GM19324 (cell line): ENCODE measurements at regions not wholly inside any gene's neighbourhood (a gene's known extent, or its start where the extent isn't known, plus 50 kb on each side); places are given as distances from the start of the nearest gene placed in this dataset.
"Not testable (repeated sequence)": the region's sequence is repeated elsewhere in the genome, so short reads cannot be mapped to it uniquely, and the experiment has no call there.

Experiments
- ATAC-seq: cut with Tn5 transposase; IDR thresholded peaks from one replicate; pipeline ENCODE4 v1.9.1; 2021; ENCODE audit warnings: mild to moderate bottlenecking, moderate library complexity; ENCODE audit not compliant: unreplicated experiment, low FRiP score

- no peak for ATAC-seq
These were observed 119.7 kb downstream of the CETN3 start for GRCh38 chr5:90289837-90290236.

DNA sequence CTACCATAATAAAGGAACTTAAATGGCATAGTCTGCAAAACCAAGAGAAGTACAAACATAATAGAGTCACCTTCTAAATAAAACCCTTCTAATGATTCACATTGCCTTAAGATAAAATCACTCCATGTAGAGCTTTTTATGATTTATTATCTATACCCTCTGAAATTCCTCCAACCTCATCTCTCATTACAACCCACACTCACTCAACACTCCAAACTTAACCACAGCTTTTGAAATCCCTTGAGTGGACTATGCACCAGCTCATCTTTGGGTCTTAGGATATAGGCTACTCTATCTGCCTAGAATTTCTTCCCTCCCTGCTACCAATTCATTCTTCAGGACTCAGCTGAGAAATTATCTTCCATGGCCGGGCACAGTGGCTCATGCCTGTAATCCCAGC is 122.5 kb downstream of the CETN3 start:
- no peak for ATAC-seq

GRCh38 chr5:90285581-90285980 is 124.0 kb downstream of the CETN3 start:
- ATAC-seq, result no peak

- ATAC-seq, result no peak
These were observed 125.2 kb downstream of the CETN3 start for GRCh38 chr5:90284375-90284774.

GRCh38 chr5:90279091-90279490 is 130.5 kb downstream of the CETN3 start:
- no peak for ATAC-seq

DNA sequence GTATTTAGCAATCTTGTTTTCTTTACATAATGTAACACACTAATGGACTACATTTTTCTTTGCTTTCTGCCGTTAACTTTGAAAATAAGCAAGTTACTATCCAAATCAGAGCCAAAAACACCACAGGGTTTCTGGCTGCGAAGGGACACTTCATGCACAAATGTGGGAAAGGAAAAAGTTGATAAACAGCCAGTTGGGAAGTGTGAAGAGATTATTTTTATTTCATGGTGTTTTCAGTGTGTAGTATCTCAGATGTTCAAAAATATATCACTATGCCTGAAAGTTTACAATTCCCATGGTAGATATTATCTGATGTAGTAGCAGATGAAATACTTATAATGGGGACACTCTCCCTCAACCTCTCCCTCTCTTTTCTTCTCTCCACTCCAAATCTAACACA is 135.3 kb downstream of the CETN3 start:
- no peak for ATAC-seq

DNA sequence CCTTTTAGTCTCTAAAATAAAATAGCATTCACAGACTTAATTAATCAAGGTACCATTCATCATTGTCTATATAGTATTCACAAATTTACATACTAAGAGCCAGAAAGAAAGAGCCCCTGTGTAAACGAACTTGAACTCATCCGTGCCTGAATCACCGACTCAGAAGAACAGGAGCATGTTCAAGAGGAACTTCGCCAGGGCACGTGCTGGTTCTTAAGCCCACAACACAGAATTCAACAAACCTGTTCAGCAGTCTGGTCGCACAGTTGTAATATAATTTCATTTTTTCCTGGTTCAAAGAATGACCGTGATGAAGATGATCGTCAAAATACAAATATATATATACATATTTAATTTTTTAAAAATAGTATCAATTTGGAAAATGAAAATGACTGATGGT is 141.9 kb downstream of the CETN3 start:
- no peak for ATAC-seq

- ATAC-seq, result no peak
These were observed 144.1 kb downstream of the CETN3 start for GRCh38 chr5:90265545-90265857.

DNA sequence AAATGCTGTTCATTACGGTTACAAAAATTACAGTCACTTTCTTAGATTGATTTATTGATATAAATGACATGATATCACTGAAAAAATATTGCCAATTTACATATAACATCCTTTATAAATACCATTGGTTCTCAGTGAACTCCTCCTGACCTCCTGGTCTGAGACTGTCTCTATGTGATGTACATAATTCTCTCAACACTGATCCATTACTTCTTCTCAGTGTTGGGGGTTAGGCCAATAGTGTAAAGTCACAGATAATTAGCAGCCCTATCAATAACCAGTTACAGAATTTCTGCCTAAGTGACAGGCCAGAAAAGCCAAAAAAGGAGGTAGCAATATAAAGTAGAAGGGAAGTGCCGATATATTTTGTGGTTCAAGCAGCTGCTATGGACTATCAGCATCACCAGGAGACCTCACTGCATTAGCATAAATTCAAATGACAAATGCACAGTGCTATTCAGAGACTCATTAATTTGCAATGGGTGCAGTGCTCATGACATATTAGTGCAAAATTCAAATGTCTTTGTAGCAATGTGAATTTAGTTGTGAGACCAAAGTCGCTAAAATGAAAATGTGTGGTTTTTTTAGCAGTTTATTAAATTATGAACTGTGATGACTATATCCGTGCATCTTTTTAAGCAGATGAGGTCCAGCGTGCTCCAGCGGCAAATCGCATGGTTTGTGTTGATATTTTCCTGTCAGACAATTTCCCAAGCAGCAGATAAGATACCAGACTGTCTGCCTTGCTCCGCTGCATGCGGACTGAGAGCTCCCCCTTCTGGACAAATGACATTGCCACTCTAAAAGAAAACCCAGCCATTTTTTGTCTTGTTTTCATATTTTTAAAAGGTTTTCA is 144.6 kb downstream of the CETN3 start:
- ATAC-seq, result no peak

GRCh38 chr5:90263102-90263820 is 146.3 kb downstream of the CETN3 start:
- no peak for ATAC-seq

- no peak for ATAC-seq
These were observed 158.1 kb downstream of the CETN3 start for GRCh38 chr5:90251447-90251846.

- no peak for ATAC-seq
These were observed 160.9 kb downstream of the CETN3 start for GRCh38 chr5:90248640-90249039.

GRCh38 chr5:90243848-90244247 is 165.7 kb downstream of the CETN3 start:
- not testable (repeated sequence) for ATAC-seq

- ATAC-seq, result no peak
These were observed 176.1 kb downstream of the CETN3 start for GRCh38 chr5:90233476-90233875.

DNA sequence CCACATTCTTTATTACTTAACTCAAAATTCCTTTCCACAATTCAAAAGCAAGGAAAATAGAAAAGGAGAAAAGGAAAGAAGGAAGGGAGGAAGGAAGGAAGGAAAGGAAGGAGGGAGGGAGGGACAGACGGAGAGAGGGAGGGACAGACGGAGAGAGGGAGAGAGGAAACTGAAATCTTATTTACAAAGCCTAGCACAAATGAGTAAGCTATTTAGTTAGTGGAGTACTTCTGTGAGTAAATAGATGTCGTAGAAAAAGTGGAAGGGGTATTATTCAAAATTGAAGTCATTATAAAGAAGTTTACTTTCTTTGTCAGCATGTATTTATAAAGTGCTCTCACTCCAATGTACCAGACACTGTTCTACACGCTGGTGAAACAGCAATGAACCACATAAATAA is 177.9 kb downstream of the CETN3 start:
- no peak for ATAC-seq

- ATAC-seq, result no peak
These were observed 181.9 kb downstream of the CETN3 start for GRCh38 chr5:90227683-90228082.

DNA sequence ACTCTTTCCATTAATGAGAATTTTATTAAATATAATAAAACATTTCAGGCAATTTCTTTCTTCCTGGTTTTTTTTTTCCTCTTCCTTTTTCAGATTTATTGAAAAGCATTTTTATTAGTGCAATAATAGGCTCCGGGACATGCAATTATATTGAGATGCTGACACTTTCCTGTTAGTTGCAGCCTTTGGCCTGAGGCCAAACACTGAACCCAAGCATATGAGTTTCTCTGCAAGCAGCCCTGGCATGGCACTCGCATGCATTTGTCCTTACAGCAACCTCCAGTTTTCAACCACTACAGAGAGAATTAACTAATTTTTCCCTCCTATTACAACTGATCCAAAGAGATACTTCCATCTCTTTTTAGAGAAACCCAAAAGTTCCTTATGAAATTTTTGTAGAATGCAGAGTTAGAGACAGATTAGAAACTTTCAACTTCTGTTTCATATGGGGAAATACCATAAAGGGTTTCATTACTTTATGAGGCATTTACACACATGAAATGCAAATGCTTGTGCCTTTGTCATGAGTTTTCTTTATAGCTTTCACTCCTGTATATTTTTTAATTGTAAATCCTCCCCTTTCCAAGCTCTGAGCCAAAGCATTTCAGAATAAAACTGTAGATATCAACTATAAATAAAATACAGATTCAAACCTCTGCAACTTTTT is 183.0 kb downstream of the CETN3 start:
- ATAC-seq, result no peak

- no peak for ATAC-seq
These were observed 185.2 kb downstream of the CETN3 start for GRCh38 chr5:90224342-90224741.

GRCh38 chr5:90223756-90224155 is 185.8 kb downstream of the CETN3 start:
- ATAC-seq, result no peak

- no peak for ATAC-seq
These were observed 187.6 kb downstream of the CETN3 start for GRCh38 chr5:90221951-90222350.

GRCh38 chr5:90220554-90220953 is 189.0 kb downstream of the CETN3 start:
- ATAC-seq, result no peak

DNA sequence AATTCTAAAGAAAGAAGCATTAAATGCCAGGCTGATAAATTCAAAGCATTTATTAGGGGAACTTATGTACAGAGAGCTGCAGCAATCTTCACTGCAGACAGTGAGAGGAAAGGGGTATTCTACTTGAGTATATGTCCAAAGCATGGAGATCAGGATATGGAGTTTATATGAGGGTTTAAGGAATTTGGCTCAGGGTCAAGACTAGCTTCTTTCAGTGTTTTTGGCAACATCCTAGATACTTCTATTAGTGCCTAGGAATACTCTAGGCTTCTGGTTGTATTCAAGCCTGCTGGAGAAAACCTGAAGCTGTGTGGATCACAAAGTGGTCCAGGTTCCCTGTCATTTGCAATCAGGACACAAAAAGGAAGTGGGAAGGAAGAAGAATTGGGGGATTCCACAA is 194.6 kb downstream of the CETN3 start:
- ATAC-seq, result no peak
